SK-N-SH (cell line): ENCODE measurements at regions not wholly inside any gene's neighbourhood (a gene's known extent, or its start where the extent isn't known, plus 50 kb on each side); places are given as distances from the start of the nearest gene placed in this dataset.

ENCODE experiments used
- CTCF ChIA-PET: fragments of 300-600, 350-600 bp; formaldehyde crosslinking; extraction: SDS; loops from one replicate; lab custom pipeline; 2021; lab: Yijun Ruan, JAX
- POLR2A ChIA-PET: fragments of 350-600 bp; sonication (Branson Sonifier 250); formaldehyde crosslinking; extraction: SDS; loops from one replicate; lab custom pipeline; 2020; ENCODE audit warnings: antibody characterized with exemption, inconsistent platforms; lab: Yijun Ruan, JAX
- DNase-seq: peaks from one replicate; pipeline ENCODE4 v3.0.0; 2012
- H2AFZ ChIP-seq: fragments of 200-600 bp; sonication (generic); 2 replicates; pipeline ENCODE4 v1.8.1; 2016; ENCODE audit warnings: antibody characterized with exemption, mild to moderate bottlenecking, low read depth
- H3F3A ChIP-seq: fragments of 200-600 bp; sonication (generic); replicated peaks from 2 replicates; pipeline ENCODE3; 2016; ENCODE audit warnings: antibody characterized with exemption, mild to moderate bottlenecking; ENCODE audit not compliant: insufficient read depth
- H3K27ac ChIP-seq, 2 experiments: fragments of 200-500 bp in 1 of 2; fragments of 200-600 bp in 1 of 2; sonication (Bioruptor generic) in 1 of 2; sonication (generic), shearing (Covaris generic) in 1 of 2; 2 replicates each; pipeline versions ENCODE4 v1.5.1 to v1.6.1; 2014 to 2016; ENCODE audit warnings: low read depth in 2 of 2, inconsistent platforms in 1 of 2, low read length in 1 of 2, mild to moderate bottlenecking in 1 of 2, mixed read lengths in 1 of 2
- H3K27me3 ChIP-seq: fragments of 200-600 bp; sonication (generic), shearing (Covaris generic); 2 replicates; pipeline ENCODE4 v1.6.1; 2016; ENCODE audit warnings: mixed run types; ENCODE audit not compliant: insufficient read depth
- H3K36me3 ChIP-seq, 2 experiments: fragments of 200-500 bp in 1 of 2; fragments of 200-600 bp in 1 of 2; sonication (Bioruptor generic) in 1 of 2; sonication (generic) in 1 of 2; replicated peaks in 1 of 2; 2 replicates each; pipeline versions ENCODE3 to v1.5.1; 2014 to 2016; ENCODE audit warnings: low read length in 1 of 2, mild to moderate bottlenecking in 1 of 2; ENCODE audit not compliant: insufficient read depth in 2 of 2, control insufficient read depth in 1 of 2
- H3K4me1 ChIP-seq, 2 experiments: fragments of 200-500 bp in 1 of 2; fragments of 200-600 bp in 1 of 2; sonication (Bioruptor generic) in 1 of 2; sonication (generic), shearing (Covaris generic) in 1 of 2; 2 replicates each; pipeline versions ENCODE4 v1.5.1 to v1.6.1; 2014 to 2016; ENCODE audit warnings: low read depth in 1 of 2, low read length in 1 of 2, mixed run types in 1 of 2; ENCODE audit not compliant: insufficient read depth in 2 of 2, control insufficient read depth in 1 of 2
- H3K4me2 ChIP-seq: fragments of 200-600 bp; sonication (generic), shearing (Covaris generic); 2 replicates; pipeline ENCODE4 v1.6.1; 2017; ENCODE audit warnings: mixed run types
- H3K4me3 ChIP-seq, 2 experiments: fragments of 200-500 bp in 1 of 2; fragments of 200-600 bp in 1 of 2; sonication (Bioruptor generic) in 1 of 2; sonication (generic), shearing (Covaris generic) in 1 of 2; 2 replicates each; pipeline versions ENCODE4 v1.5.1 to v1.8.1; 2014 to 2016; ENCODE audit warnings: low read depth in 2 of 2, inconsistent platforms in 1 of 2, low read length in 1 of 2, mild to moderate bottlenecking in 1 of 2, mixed read lengths in 1 of 2, moderate library complexity in 1 of 2
- H3K79me2 ChIP-seq: fragments of 200-600 bp; sonication (generic); 2 replicates; pipeline ENCODE4 v1.8.1; 2017; ENCODE audit warnings: mild to moderate bottlenecking; ENCODE audit not compliant: insufficient read depth
- H3K9ac ChIP-seq: fragments of 200-600 bp; sonication (generic); 2 replicates; pipeline ENCODE4 v1.6.1; 2017; ENCODE audit warnings: mixed run types
- H3K9me2 ChIP-seq: fragments of 200-600 bp; sonication (generic); 2 replicates; pipeline ENCODE4 v1.6.1; 2017; ENCODE audit warnings: mixed run types
- H3K9me3 ChIP-seq: fragments of 200-600 bp; sonication (generic); 2 replicates; pipeline ENCODE4 v1.6.1; 2017; ENCODE audit warnings: mixed run types, mild to moderate bottlenecking, moderate library complexity
- H4K20me1 ChIP-seq: fragments of 200-600 bp; sonication (generic); 2 replicates; pipeline ENCODE4 v1.6.1; 2017; ENCODE audit warnings: mild to moderate bottlenecking, mixed run types; ENCODE audit not compliant: insufficient read depth
- CHD2 ChIP-seq: fragments of 150-350 bp; IDR thresholded peaks from 2 replicates; pipeline ENCODE4 v1.6.1; 2018; ENCODE audit warnings: low read length; ENCODE audit not compliant: partially characterized antibody
- ELF1 ChIP-seq: IDR thresholded peaks from 2 replicates; pipeline ENCODE4 v1.4.0; 2012
- EP300 ChIP-seq, 2 experiments: IDR thresholded peaks; 2 replicates each; pipeline versions ENCODE4 v1.4.0 to v1.6.1; 2012; ENCODE audit warnings: borderline replicate concordance in 1 of 2, low read depth in 1 of 2, low read length in 1 of 2
- FOSL2 ChIP-seq: IDR thresholded peaks from 2 replicates; pipeline ENCODE4 v1.4.0; 2012; ENCODE audit warnings: low read depth, mild to moderate bottlenecking, moderate library complexity, borderline replicate concordance
- MEF2A ChIP-seq: IDR thresholded peaks from 2 replicates; pipeline ENCODE4 v1.4.0; 2012; ENCODE audit warnings: low read depth, borderline replicate concordance
- PBX3 ChIP-seq: IDR thresholded peaks from 2 replicates; pipeline ENCODE4; 2012
- TCF12 ChIP-seq: IDR thresholded peaks from 2 replicates; pipeline ENCODE4 v1.4.0; 2012
- YY1 ChIP-seq: IDR thresholded peaks from 2 replicates; pipeline ENCODE4 v1.4.0; 2012; ENCODE audit warnings: low read depth, mild to moderate bottlenecking
- WGBS: methylation state at CpG from one replicate; pipeline ENCODE4 v1.1.6; 2017; ENCODE audit warnings: low lambda C conversion rate; 5-methylcytosine and 5-hydroxymethylcytosine counted together
- TF ChIP-seq, protein P1 (sequence below): fragments of 150-350 bp; IDR thresholded peaks from 2 replicates; pipeline ENCODE4 v1.6.1; 2017; ENCODE audit warnings: antibody characterized with exemption, low read length, low read depth, borderline replicate concordance
- TF ChIP-seq, protein P2 (sequence below): IDR thresholded peaks from 2 replicates; pipeline ENCODE4 v1.6.1; 2012; ENCODE audit warnings: mild to moderate bottlenecking, low read depth, low read length, moderate library complexity
- TF ChIP-seq, protein P3 (sequence below): IDR thresholded peaks from 2 replicates; pipeline ENCODE4 v1.4.0; 2012; ENCODE audit warnings: low read depth, borderline replicate concordance

DNA sequence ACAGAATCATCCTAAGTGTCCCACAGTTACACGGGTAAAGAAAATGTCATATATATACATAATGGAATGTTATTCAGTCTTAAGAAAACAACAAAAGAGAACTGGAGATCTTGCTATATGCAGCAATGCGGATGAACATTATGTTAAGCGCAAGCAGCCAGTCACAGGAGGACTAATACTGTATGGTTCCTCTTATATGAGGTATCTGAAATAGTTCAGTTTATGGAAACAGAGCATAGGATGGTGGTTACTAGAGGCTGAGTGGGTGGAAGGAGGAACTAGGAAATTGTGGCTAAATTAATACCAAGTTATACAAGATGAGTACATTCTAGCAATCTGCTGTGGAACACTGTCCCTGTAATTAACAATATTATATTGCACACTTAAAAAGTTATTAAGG lies 834.3 kb downstream of the KCNT2 start:
- Histone ChIP-seq H3K27me3 (no peaks in the 10 kb centered on the region), H3K4me2 (no peak overlapping the region), H3K4me1 (peaks cover 0 to 6% of the 10 kb centered on the region in 2 experiments; a peak in 1 of 4 replicates), H3K27ac (no peak overlapping the region), H2AFZ (no peak overlapping the region), H3K9me2 (no peaks in the 10 kb centered on the region; the same call in 1 of the 2 replicates), H4K20me1 (no peaks in the 10 kb centered on the region), H3K4me3 (no peak overlapping the region), H3F3A (no peaks in the 10 kb centered on the region), H3K79me2 (no peaks in the 10 kb centered on the region), H3K9ac (no peak overlapping the region), H3K36me3 (no peaks in the 10 kb centered on the region), H3K9me3 (no peaks in the 10 kb centered on the region)
- TF ChIP-seq YY1: no peak
- TF ChIP-seq, protein P1, sequence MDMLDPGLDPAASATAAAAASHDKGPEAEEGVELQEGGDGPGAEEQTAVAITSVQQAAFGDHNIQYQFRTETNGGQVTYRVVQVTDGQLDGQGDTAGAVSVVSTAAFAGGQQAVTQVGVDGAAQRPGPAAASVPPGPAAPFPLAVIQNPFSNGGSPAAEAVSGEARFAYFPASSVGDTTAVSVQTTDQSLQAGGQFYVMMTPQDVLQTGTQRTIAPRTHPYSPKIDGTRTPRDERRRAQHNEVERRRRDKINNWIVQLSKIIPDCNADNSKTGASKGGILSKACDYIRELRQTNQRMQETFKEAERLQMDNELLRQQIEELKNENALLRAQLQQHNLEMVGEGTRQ: no peak
- no peak for TF ChIP-seq CHD2
- no peak for TF ChIP-seq MEF2A
- ChIA-PET CTCF (no interaction called here), POLR2A (no interaction called here)
- WGBS: 75% methylated on average over 3 of the region's 3 CpGs
- DNase-seq: no peak

DNA sequence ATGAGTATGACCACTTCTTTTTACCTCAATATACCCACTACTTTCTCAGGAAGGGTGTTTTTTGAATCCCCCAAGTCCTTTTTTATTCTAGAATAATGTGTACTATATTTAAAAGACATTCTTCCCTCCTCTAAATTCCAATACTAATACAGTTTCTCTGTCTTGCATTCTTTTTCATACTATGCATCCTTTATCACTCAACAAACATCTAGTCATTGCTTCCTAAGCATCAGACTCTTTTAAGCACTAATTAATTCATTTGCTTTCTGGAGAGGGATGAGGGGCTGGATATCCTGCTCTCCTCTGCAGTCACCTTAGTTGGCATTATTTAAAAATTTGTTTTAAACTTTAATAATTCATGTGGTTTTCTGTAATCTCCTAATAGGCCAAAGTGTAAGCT lies 838.8 kb downstream of the KCNT2 start:
- Histone ChIP-seq H3K79me2 (no peaks in the 10 kb centered on the region), H3K9me3 (no peaks in the 10 kb centered on the region), H4K20me1 (no peaks in the 10 kb centered on the region), H3K27me3 (no peaks in the 10 kb centered on the region), H3F3A (no peaks in the 10 kb centered on the region), H2AFZ (no peak overlapping the region), H3K27ac (no peak overlapping the region), H3K36me3 (no peaks in the 10 kb centered on the region), H3K9ac (no peak overlapping the region), H3K4me1 (peaks cover 0 to 8% of the 10 kb centered on the region in 2 experiments; a peak in 1 of 4 replicates), H3K4me3 (no peak overlapping the region), H3K4me2 (no peak overlapping the region), H3K9me2 (no peaks in the 10 kb centered on the region)
- no peak for DNase-seq
- TF ChIP-seq, protein P2, sequence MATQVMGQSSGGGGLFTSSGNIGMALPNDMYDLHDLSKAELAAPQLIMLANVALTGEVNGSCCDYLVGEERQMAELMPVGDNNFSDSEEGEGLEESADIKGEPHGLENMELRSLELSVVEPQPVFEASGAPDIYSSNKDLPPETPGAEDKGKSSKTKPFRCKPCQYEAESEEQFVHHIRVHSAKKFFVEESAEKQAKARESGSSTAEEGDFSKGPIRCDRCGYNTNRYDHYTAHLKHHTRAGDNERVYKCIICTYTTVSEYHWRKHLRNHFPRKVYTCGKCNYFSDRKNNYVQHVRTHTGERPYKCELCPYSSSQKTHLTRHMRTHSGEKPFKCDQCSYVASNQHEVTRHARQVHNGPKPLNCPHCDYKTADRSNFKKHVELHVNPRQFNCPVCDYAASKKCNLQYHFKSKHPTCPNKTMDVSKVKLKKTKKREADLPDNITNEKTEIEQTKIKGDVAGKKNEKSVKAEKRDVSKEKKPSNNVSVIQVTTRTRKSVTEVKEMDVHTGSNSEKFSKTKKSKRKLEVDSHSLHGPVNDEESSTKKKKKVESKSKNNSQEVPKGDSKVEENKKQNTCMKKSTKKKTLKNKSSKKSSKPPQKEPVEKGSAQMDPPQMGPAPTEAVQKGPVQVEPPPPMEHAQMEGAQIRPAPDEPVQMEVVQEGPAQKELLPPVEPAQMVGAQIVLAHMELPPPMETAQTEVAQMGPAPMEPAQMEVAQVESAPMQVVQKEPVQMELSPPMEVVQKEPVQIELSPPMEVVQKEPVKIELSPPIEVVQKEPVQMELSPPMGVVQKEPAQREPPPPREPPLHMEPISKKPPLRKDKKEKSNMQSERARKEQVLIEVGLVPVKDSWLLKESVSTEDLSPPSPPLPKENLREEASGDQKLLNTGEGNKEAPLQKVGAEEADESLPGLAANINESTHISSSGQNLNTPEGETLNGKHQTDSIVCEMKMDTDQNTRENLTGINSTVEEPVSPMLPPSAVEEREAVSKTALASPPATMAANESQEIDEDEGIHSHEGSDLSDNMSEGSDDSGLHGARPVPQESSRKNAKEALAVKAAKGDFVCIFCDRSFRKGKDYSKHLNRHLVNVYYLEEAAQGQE: no peak
- no peak for TF ChIP-seq PBX3
- TF ChIP-seq ELF1: no peak
- no peak for TF ChIP-seq YY1
- TF ChIP-seq, protein P3, sequence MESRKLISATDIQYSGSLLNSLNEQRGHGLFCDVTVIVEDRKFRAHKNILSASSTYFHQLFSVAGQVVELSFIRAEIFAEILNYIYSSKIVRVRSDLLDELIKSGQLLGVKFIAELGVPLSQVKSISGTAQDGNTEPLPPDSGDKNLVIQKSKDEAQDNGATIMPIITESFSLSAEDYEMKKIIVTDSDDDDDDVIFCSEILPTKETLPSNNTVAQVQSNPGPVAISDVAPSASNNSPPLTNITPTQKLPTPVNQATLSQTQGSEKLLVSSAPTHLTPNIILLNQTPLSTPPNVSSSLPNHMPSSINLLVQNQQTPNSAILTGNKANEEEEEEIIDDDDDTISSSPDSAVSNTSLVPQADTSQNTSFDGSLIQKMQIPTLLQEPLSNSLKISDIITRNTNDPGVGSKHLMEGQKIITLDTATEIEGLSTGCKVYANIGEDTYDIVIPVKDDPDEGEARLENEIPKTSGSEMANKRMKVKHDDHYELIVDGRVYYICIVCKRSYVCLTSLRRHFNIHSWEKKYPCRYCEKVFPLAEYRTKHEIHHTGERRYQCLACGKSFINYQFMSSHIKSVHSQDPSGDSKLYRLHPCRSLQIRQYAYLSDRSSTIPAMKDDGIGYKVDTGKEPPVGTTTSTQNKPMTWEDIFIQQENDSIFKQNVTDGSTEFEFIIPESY: no peak
- TF ChIP-seq TCF12: no peak
- no peak for TF ChIP-seq EP300 (IDR thresholded peaks at IDR 0.05; ENCODE audit: borderline replicate concordance in 1 of 2, low read depth in 1 of 2, low read length in 1 of 2)
- no peak for TF ChIP-seq FOSL2
- CTCF ChIA-PET: interaction anchor here (1.5 kb wide), 1 partner anchor 36 kb away, joined by 3 read pairs; no protein-coding TSS in a partner anchor
- POLR2A ChIA-PET: no interaction called here
